SK-N-SH (cell line): ENCODE measurements at regions not wholly inside any gene's neighbourhood (a gene's known extent, or its start where the extent isn't known, plus 50 kb on each side); places are given as distances from the start of the nearest gene placed in this dataset.

Source experiments
- FOXM1 ChIP-seq: IDR thresholded peaks from 2 replicates; pipeline ENCODE4 v1.4.0; 2012; ENCODE audit warnings: low read depth, mild to moderate bottlenecking
- POLR2AphosphoS5 ChIP-seq: IDR thresholded peaks from 2 replicates; pipeline ENCODE4 v1.6.1; 2012; ENCODE audit warnings: low read depth, low read length
- SIN3A ChIP-seq: IDR thresholded peaks from 2 replicates; pipeline ENCODE4 v1.6.1; 2012; ENCODE audit warnings: low read depth, mild to moderate bottlenecking, low read length, moderate library complexity, borderline replicate concordance
- TAF1 ChIP-seq: IDR thresholded peaks from 2 replicates; pipeline ENCODE4 v1.6.1; 2012; ENCODE audit warnings: low read depth, mild to moderate bottlenecking, low read length, moderate library complexity, borderline replicate concordance
- TF ChIP-seq, protein P1 (sequence below): fragments of 200-600 bp; sonication (generic); IDR thresholded peaks from 2 replicates; pipeline ENCODE4 v1.6.1; 2017; ENCODE audit warnings: antibody characterized with exemption, mild to moderate bottlenecking, moderate library complexity
- TF ChIP-seq, protein P2 (sequence below): IDR thresholded peaks from 2 replicates; pipeline ENCODE4 v1.4.0; 2012; ENCODE audit warnings: low read depth

DNA sequence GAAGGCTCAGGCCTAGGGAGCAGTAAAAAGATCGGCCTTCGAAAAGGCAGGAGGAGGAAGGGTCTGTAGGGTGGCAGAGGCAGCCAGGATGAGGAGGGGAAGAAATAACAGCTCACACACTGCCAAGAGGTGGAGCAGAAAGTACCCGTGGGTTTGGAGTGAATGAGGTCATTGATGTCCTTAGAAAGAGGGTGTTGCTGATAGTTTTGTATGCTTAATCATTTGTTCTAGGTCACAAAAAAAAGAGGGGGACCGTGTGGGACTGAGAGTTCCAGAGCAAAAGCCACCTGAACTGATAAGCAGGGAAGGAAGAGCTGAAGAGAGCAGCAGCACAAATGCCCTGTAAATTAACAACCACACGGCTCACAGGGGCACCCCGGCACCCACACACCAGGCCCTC lies 140.4 kb downstream of the FAM161A start:
- no peak for TF ChIP-seq SIN3A
- TF ChIP-seq, protein P1, sequence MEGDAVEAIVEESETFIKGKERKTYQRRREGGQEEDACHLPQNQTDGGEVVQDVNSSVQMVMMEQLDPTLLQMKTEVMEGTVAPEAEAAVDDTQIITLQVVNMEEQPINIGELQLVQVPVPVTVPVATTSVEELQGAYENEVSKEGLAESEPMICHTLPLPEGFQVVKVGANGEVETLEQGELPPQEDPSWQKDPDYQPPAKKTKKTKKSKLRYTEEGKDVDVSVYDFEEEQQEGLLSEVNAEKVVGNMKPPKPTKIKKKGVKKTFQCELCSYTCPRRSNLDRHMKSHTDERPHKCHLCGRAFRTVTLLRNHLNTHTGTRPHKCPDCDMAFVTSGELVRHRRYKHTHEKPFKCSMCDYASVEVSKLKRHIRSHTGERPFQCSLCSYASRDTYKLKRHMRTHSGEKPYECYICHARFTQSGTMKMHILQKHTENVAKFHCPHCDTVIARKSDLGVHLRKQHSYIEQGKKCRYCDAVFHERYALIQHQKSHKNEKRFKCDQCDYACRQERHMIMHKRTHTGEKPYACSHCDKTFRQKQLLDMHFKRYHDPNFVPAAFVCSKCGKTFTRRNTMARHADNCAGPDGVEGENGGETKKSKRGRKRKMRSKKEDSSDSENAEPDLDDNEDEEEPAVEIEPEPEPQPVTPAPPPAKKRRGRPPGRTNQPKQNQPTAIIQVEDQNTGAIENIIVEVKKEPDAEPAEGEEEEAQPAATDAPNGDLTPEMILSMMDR = no peak
- no peak for TF ChIP-seq FOXM1
- TF ChIP-seq, protein P2, sequence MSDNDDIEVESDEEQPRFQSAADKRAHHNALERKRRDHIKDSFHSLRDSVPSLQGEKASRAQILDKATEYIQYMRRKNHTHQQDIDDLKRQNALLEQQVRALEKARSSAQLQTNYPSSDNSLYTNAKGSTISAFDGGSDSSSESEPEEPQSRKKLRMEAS = no peak
- TF ChIP-seq TAF1 = no peak
- no peak for TF ChIP-seq POLR2AphosphoS5
